ENCODE measurements at regions not wholly inside any gene's neighbourhood (a gene's known extent, or its start where the extent isn't known, plus 50 kb on each side); places are given as distances from the start of the nearest gene placed in this dataset.

DNA sequence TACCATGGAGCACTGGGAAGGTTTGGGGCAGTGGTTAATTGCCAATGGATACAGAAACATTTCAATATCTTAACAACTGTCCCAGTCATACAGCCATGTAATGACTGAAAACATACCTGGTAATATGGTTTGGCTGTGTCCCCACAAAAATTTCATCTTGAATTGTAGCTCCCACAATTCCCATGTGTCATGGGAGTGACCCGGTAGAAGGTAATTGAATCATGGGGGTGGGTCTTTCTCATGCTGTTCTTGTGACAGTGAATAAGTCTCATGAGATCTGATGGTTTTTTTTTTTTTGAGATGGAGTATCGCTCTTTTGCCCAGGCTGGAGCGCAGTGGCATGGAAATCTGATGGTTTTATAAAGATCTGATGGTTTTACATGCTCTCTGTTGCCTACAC, 284.4 kb downstream of the TCF7L2 start:
- TF ChIP-seq, protein P1, sequence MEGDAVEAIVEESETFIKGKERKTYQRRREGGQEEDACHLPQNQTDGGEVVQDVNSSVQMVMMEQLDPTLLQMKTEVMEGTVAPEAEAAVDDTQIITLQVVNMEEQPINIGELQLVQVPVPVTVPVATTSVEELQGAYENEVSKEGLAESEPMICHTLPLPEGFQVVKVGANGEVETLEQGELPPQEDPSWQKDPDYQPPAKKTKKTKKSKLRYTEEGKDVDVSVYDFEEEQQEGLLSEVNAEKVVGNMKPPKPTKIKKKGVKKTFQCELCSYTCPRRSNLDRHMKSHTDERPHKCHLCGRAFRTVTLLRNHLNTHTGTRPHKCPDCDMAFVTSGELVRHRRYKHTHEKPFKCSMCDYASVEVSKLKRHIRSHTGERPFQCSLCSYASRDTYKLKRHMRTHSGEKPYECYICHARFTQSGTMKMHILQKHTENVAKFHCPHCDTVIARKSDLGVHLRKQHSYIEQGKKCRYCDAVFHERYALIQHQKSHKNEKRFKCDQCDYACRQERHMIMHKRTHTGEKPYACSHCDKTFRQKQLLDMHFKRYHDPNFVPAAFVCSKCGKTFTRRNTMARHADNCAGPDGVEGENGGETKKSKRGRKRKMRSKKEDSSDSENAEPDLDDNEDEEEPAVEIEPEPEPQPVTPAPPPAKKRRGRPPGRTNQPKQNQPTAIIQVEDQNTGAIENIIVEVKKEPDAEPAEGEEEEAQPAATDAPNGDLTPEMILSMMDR (IDR thresholded peaks at IDR 0.05) = no peak
- TF ChIP-seq POLR2A (IDR thresholded peaks at IDR 0.05) = no peak

All from tibial nerve (tissue), 3 donors.